HepG2 (cell line): ENCODE measurements at regions not wholly inside any gene's neighbourhood (a gene's known extent, or its start where the extent isn't known, plus 50 kb on each side); places are given as distances from the start of the nearest gene placed in this dataset.

Source experiments
- ATAC-seq: fragments of 200-7000 bp; cut with Tn5 transposase; 3 replicates; pipeline ENCODE4 v1.9.1; 2020; ENCODE audit warnings: mild to moderate bottlenecking, moderate library complexity
- BruUV-seq: library from RNA; stranded (reverse); fragments of 400-500 nt; replicated peaks from 2 replicates; lab custom pipeline; 2021; lab: Mats Ljungman, UMichigan
- CTCF ChIA-PET: fragments of 300-600 bp; formaldehyde crosslinking; extraction: SDS; loops from one replicate; lab custom pipeline; 2021; ENCODE audit warnings: low total read pairs, inconsistent platforms, low intra/inter-chr PET ratio; lab: Yijun Ruan, JAX
- POLR2A ChIA-PET: fragments of 350-600 bp; sonication (Branson Sonifier 250); formaldehyde crosslinking; loops from one replicate; lab custom pipeline; 2020; ENCODE audit warnings: antibody characterized with exemption, inconsistent platforms; lab: Yijun Ruan, JAX
- DNase-seq: peaks from one replicate; pipeline ENCODE4 v3.0.0-alpha.2; 2015; ENCODE audit warnings: low spot score
- FAIRE-seq: peaks from 3 replicates; lab custom pipeline; 2011; peaks lifted over from hg19 to GRCh38; lab: Jason Lieb, UNC
- H2AFZ ChIP-seq: one replicate; pipeline ENCODE4 v1.6.1; 2011; ENCODE audit warnings: low read length, inconsistent platforms
- H3K27ac ChIP-seq: fragments of 300-600 bp; 3 replicates; pipeline ENCODE4 v1.8.0; 2011; ENCODE audit warnings: mixed run types, mild to moderate bottlenecking, mixed read lengths, low read length, inconsistent platforms; ENCODE audit not compliant: insufficient read depth; ENCODE audit errors: extremely low read length
- H3K27me3 ChIP-seq, 2 experiments: fragments of 200-600 bp in 1 of 2; 2 replicates in 1 of 2; 3 replicates in 1 of 2; pipeline versions ENCODE4 v1.6.0 to v1.8.0; 2011; ENCODE audit warnings: low read length in 2 of 2, mild to moderate bottlenecking in 2 of 2, moderate library complexity in 2 of 2, inconsistent platforms in 1 of 2; ENCODE audit not compliant: insufficient read depth in 2 of 2, control insufficient read depth in 1 of 2
- H3K36me3 ChIP-seq, 2 experiments: fragments of 200-600 bp in 1 of 2; replicated peaks in 1 of 2; 2 replicates in 1 of 2; 3 replicates in 1 of 2; pipeline versions ENCODE4 v1.5.1 to v1.8.0; 2011; ENCODE audit warnings: low read length in 2 of 2, inconsistent platforms in 1 of 2; ENCODE audit not compliant: insufficient read depth in 2 of 2, control insufficient read depth in 1 of 2
- H3K4me1 ChIP-seq: 2 replicates; pipeline ENCODE4 v1.5.1; 2012; ENCODE audit warnings: low read length, inconsistent platforms; ENCODE audit not compliant: insufficient read depth
- H3K4me2 ChIP-seq: 2 replicates; pipeline ENCODE4 v1.6.0; 2011; ENCODE audit warnings: low read depth, low read length, inconsistent platforms
- H3K4me3 ChIP-seq, 3 experiments: fragments of 200-600 bp in 1 of 3; sonication (generic), shearing (Covaris generic) in 1 of 3; replicated peaks in 1 of 3; 2 replicates each; pipeline ENCODE4 v1.5.1; 2011 to 2016; ENCODE audit warnings: low read length in 3 of 3, inconsistent platforms in 2 of 3, low read depth in 2 of 3, mild to moderate bottlenecking in 2 of 3, control low read depth in 1 of 3, mixed read lengths in 1 of 3; ENCODE audit not compliant: insufficient read depth in 1 of 3
- H3K79me2 ChIP-seq: one replicate; pipeline ENCODE4 v1.6.1; 2011; ENCODE audit warnings: low read length, inconsistent platforms; ENCODE audit not compliant: insufficient read depth
- H3K9ac ChIP-seq: 2 replicates; pipeline ENCODE4 v1.6.0; 2011; ENCODE audit warnings: mild to moderate bottlenecking, low read depth, low read length, inconsistent platforms; ENCODE audit not compliant: insufficient read depth
- H3K9me3 ChIP-seq: 2 replicates; pipeline ENCODE4 v1.5.1; 2012; ENCODE audit warnings: mild to moderate bottlenecking, low read length
- H4K20me1 ChIP-seq: 2 replicates; pipeline ENCODE4 v1.6.0; 2011; ENCODE audit warnings: inconsistent platforms, mild to moderate bottlenecking, low read length, moderate library complexity; ENCODE audit not compliant: insufficient read depth
- EZH2 ChIP-seq: conservative IDR thresholded peaks from 2 replicates; pipeline ENCODE4 v1.6.1; 2012; ENCODE audit warnings: mild to moderate bottlenecking, low read depth, low read length, moderate library complexity
- IRX3 ChIP-seq: sonication (generic); formaldehyde crosslinking; IDR thresholded peaks from 2 replicates; pipeline ENCODE4 v1.8.1; 2023; ENCODE audit warnings: mild to moderate bottlenecking, low read depth, missing genetic modification reagents, borderline replicate concordance
- SOX6 ChIP-seq, 2 experiments: fragments of 450-650 bp in 1 of 2; sonication (generic) in 1 of 2; formaldehyde crosslinking in 1 of 2; IDR thresholded peaks; 2 replicates each; pipeline versions ENCODE4 v1.4.0 to v1.6.1; 2017 to 2020; ENCODE audit warnings: antibody characterized with exemption in 1 of 2, mild to moderate bottlenecking in 1 of 2, missing genetic modification reagents in 1 of 2
- SP140L ChIP-seq: sonication (generic); formaldehyde crosslinking; IDR thresholded peaks from 2 replicates; pipeline ENCODE4 v1.4.0; 2020; ENCODE audit warnings: missing genetic modification reagents, borderline replicate concordance
- THYN1 ChIP-seq: sonication (generic); formaldehyde crosslinking; IDR thresholded peaks from 2 replicates; pipeline ENCODE4 v1.8.1; 2023; ENCODE audit warnings: low read depth, mild to moderate bottlenecking, moderate library complexity, missing genetic modification reagents, borderline replicate concordance
- TMF1 ChIP-seq: sonication (generic); formaldehyde crosslinking; IDR thresholded peaks from 2 replicates; pipeline ENCODE4 v1.8.1; 2022; ENCODE audit warnings: low read depth, missing genetic modification reagents
- TRIM24 ChIP-seq: sonication (generic); formaldehyde crosslinking; IDR thresholded peaks from 2 replicates; pipeline ENCODE4 v1.8.0; 2022; ENCODE audit warnings: mild to moderate bottlenecking, missing genetic modification reagents
- ZBTB38 ChIP-seq: sonication (generic); formaldehyde crosslinking; IDR thresholded peaks from 2 replicates; pipeline ENCODE4 v1.5.1; 2020; ENCODE audit warnings: mild to moderate bottlenecking, missing genetic modification reagents
- ZFP1 ChIP-seq: IDR thresholded peaks from 2 replicates; pipeline ENCODE4 v1.6.1; 2016
- ZSCAN29 ChIP-seq: sonication (generic); formaldehyde crosslinking; conservative IDR thresholded peaks from 2 replicates; pipeline ENCODE4 v1.4.0; 2020; ENCODE audit warnings: mild to moderate bottlenecking, missing genetic modification reagents
- WGBS: methylation state at CpG from one replicate; pipeline ENCODE4 v1.1.6; 2017; ENCODE audit warnings: low lambda C conversion rate; 5-methylcytosine and 5-hydroxymethylcytosine counted together
- in situ Hi-C: cut with HindIII; loops from 2 replicates; pipeline ENCODE4 v1.10.0; 2017; ENCODE audit warnings: low pct_unique_long_range_greater_than_20kb; ENCODE audit not compliant: extremely low pct_ligation_motif_present
- intact Hi-C: fragments of 100-400 bp; cut with micrococcal nuclease; formaldehyde crosslinking; loops from one replicate; pipeline ENCODE4 v1.10.0; 2022; ENCODE audit not compliant: unreplicated experiment
- TF ChIP-seq, protein P1 (sequence below): sonication (generic); formaldehyde crosslinking; IDR thresholded peaks from 2 replicates; pipeline ENCODE4 v1.8.1; 2023; ENCODE audit warnings: mild to moderate bottlenecking, missing genetic modification reagents, borderline replicate concordance
- TF ChIP-seq, protein P2 (sequence below): sonication (generic); formaldehyde crosslinking; IDR thresholded peaks from 2 replicates; pipeline ENCODE4 v1.5.0; 2020; ENCODE audit warnings: mild to moderate bottlenecking, missing genetic modification reagents, borderline replicate concordance

DNA sequence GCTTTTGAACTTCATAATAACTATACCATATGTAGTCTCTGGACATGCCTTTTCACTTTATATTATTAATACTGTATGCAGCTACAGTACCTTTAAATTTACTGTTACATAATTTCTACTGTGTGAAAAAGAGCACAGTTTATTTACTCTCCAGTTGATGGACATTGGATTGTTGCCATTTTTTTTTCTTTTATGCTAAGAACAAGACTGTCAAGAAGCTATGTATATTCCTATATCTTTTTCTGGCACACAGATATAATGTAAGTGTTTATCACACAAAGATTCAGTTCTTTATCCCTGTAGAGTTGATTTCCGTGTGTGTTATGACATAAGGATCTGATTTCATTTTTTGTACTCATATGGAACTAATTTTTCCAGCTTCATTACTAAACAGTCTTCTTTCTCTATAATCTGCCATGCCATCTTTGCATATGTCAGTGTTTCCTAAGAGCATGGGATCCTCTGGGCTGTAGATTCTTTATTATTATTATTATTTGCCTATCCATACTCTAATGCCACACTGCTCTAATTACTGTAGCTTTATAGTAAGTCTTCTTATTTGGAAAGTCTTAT lies 593.0 kb upstream of the ATP2B1 start:
- no peak overlapping the region for H3K4me3 ChIP-seq
- in situ Hi-C loops, result no loop called here
- no peaks in the 10 kb centered on the region for H4K20me1 ChIP-seq
- 5% methylated on average over 1 of the region's 1 CpG for WGBS
- TF ChIP-seq SOX6 (IDR thresholded peaks at IDR 0.05) (no peak), SOX6 (CRISPR knock-in tag; IDR thresholded peaks at IDR 0.05) (no peak), EZH2 (no peak), TMF1 (CRISPR knock-in tag) (no peak), IRX3 (CRISPR knock-in tag) (no peak), ZSCAN29 (no peak), ZFP1 (CRISPR knock-in tag) (no peak), THYN1 (no peak), SP140L (CRISPR knock-in tag) (no peak), TRIM24 (no peak), ZBTB38 (no peak)
- TF ChIP-seq, protein P1, sequence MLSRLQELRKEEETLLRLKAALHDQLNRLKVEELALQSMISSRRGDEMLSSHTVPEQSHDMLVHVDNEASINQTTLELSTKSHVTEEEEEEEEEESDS (CRISPR knock-in tag), result no peak
- TF ChIP-seq, protein P2, sequence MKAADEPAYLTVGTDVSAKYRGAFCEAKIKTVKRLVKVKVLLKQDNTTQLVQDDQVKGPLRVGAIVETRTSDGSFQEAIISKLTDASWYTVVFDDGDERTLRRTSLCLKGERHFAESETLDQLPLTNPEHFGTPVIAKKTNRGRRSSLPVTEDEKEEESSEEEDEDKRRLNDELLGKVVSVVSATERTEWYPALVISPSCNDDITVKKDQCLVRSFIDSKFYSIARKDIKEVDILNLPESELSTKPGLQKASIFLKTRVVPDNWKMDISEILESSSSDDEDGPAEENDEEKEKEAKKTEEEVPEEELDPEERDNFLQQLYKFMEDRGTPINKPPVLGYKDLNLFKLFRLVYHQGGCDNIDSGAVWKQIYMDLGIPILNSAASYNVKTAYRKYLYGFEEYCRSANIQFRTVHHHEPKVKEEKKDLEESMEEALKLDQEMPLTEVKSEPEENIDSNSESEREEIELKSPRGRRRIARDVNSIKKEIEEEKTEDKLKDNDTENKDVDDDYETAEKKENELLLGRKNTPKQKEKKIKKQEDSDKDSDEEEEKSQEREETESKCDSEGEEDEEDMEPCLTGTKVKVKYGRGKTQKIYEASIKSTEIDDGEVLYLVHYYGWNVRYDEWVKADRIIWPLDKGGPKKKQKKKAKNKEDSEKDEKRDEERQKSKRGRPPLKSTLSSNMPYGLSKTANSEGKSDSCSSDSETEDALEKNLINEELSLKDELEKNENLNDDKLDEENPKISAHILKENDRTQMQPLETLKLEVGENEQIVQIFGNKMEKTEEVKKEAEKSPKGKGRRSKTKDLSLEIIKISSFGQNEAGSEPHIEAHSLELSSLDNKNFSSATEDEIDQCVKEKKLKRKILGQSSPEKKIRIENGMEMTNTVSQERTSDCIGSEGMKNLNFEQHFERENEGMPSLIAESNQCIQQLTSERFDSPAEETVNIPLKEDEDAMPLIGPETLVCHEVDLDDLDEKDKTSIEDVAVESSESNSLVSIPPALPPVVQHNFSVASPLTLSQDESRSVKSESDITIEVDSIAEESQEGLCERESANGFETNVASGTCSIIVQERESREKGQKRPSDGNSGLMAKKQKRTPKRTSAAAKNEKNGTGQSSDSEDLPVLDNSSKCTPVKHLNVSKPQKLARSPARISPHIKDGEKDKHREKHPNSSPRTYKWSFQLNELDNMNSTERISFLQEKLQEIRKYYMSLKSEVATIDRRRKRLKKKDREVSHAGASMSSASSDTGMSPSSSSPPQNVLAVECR (CRISPR knock-in tag), result no peak
- no peaks in the 10 kb centered on the region for H3K4me1 ChIP-seq
- H3K4me2 ChIP-seq, result no peak overlapping the region
- no peak overlapping the region for H3K27ac ChIP-seq
- H3K79me2 ChIP-seq, result no peaks in the 10 kb centered on the region
- H3K36me3 ChIP-seq, result no peaks in the 10 kb centered on the region
- ChIA-PET CTCF (no interaction called here), POLR2A (no interaction called here)
- FAIRE-seq, result no peak
- peaks cover 5% of the 10 kb centered on the region for H3K9me3 ChIP-seq
- H2AFZ ChIP-seq, result no peak overlapping the region
- no peak overlapping the region for H3K9ac ChIP-seq
- ATAC-seq, result no peak
- H3K27me3 ChIP-seq, result no peaks in the 10 kb centered on the region
- BruUV-seq, result no TSS peak
- DNase-seq, result no peak
- intact Hi-C loops, result no loop called here
